ENCODE measurements at regions not wholly inside any gene's neighbourhood (a gene's known extent, or its start where the extent isn't known, plus 50 kb on each side); places are given as distances from the start of the nearest gene placed in this dataset.

GRCh38 chr4:24249972-24250371 lies 334.4 kb downstream of the DHX15 start:
- TF ChIP-seq POLR2A (IDR thresholded peaks at IDR 0.05): no peak
- TF ChIP-seq CTCF (IDR thresholded peaks at IDR 0.05): no peak
